ENCODE measurements at regions not wholly inside any gene's neighbourhood (a gene's known extent, or its start where the extent isn't known, plus 50 kb on each side); places are given as distances from the start of the nearest gene placed in this dataset.
A peak's percentile ranks its signal among the peaks of the same experiment; 100 is the strongest.
"Not testable (repeated sequence)": the region's sequence is repeated elsewhere in the genome, so short reads cannot be mapped to it uniquely, and the experiment has no call there.

GRCh38 chr5:62093976-62094375 is 212.0 kb upstream of the KIF2A start:
- peak overlapping the region in 1 of 2 donors; percentile 20 for H3K4me3 ChIP-seq (ENCODE audit: low read depth in 1 of 2, low read length in 2 of 2)
- no peak overlapping the region for H3K9ac ChIP-seq (ENCODE audit: low read length)
- peaks cover 10% of the 10 kb centered on the region for H3K4me1 ChIP-seq (ENCODE audit: insufficient read depth, low read length)
- H3K27ac ChIP-seq (ENCODE audit: low read depth, low read length), result no peak overlapping the region
- H3K27me3 ChIP-seq (ENCODE audit: control insufficient read depth in 1 of 2, insufficient read depth in 2 of 2, low read length in 2 of 2), result no peaks in the 10 kb centered on the region
- no peaks in the 10 kb centered on the region for H3K36me3 ChIP-seq (ENCODE audit: insufficient read depth, low read length)
- H3K9me3 ChIP-seq (ENCODE audit: low read length), result no peaks in the 10 kb centered on the region

- no peak overlapping the region for H3K4me3 ChIP-seq (ENCODE audit: low read depth in 1 of 2, low read length in 2 of 2)
- H3K36me3 ChIP-seq (ENCODE audit: insufficient read depth, low read length), result no peaks in the 10 kb centered on the region
- no peaks in the 10 kb centered on the region for H3K27me3 ChIP-seq (ENCODE audit: control insufficient read depth in 1 of 2, insufficient read depth in 2 of 2, low read length in 2 of 2)
- no peaks in the 10 kb centered on the region for H3K9me3 ChIP-seq (ENCODE audit: low read length)
- H3K27ac ChIP-seq (ENCODE audit: low read depth, low read length), result no peak overlapping the region
- H3K4me1 ChIP-seq (ENCODE audit: insufficient read depth, low read length), result peaks cover 10% of the 10 kb centered on the region
- H3K9ac ChIP-seq (ENCODE audit: low read length), result no peak overlapping the region
These were observed 208.6 kb upstream of the KIF2A start for GRCh38 chr5:62097361-62097760.

- Histone ChIP-seq H3K9ac (ENCODE audit: low read length) (no peak overlapping the region), H3K4me3 (ENCODE audit: low read depth in 1 of 2, low read length in 2 of 2) (no peak overlapping the region), H3K27me3 (ENCODE audit: control insufficient read depth in 1 of 2, insufficient read depth in 2 of 2, low read length in 2 of 2) (no peaks in the 10 kb centered on the region), H3K9me3 (ENCODE audit: low read length) (no peaks in the 10 kb centered on the region), H3K4me1 (ENCODE audit: insufficient read depth, low read length) (no peaks in the 10 kb centered on the region), H3K27ac (ENCODE audit: low read depth, low read length) (no peak overlapping the region), H3K36me3 (ENCODE audit: insufficient read depth, low read length) (no peaks in the 10 kb centered on the region)
These were observed 205.8 kb upstream of the KIF2A start for GRCh38 chr5:62100201-62100600.

- H3K9me3 ChIP-seq (ENCODE audit: low read length); H3K4me3 ChIP-seq (ENCODE audit: low read depth in 1 of 2, low read length in 2 of 2); H3K4me1 ChIP-seq (ENCODE audit: insufficient read depth, low read length); H3K9ac ChIP-seq (ENCODE audit: low read length); H3K27ac ChIP-seq (ENCODE audit: low read depth, low read length); H3K27me3 ChIP-seq (ENCODE audit: control insufficient read depth in 1 of 2, insufficient read depth in 2 of 2, low read length in 2 of 2); H3K36me3 ChIP-seq (ENCODE audit: insufficient read depth, low read length): not testable (repeated sequence)
These were observed 202.1 kb upstream of the KIF2A start for GRCh38 chr5:62103863-62104262.

GRCh38 chr5:62111428-62111827 is 194.6 kb upstream of the KIF2A start:
- Histone ChIP-seq H3K27ac (ENCODE audit: low read depth, low read length) (no peak overlapping the region), H3K36me3 (ENCODE audit: insufficient read depth, low read length) (no peaks in the 10 kb centered on the region), H3K9me3 (ENCODE audit: low read length) (no peaks in the 10 kb centered on the region), H3K27me3 (ENCODE audit: control insufficient read depth in 1 of 2, insufficient read depth in 2 of 2, low read length in 2 of 2) (no peaks in the 10 kb centered on the region), H3K4me1 (ENCODE audit: insufficient read depth, low read length) (no peaks in the 10 kb centered on the region), H3K9ac (ENCODE audit: low read length) (no peak overlapping the region), H3K4me3 (ENCODE audit: low read depth in 1 of 2, low read length in 2 of 2) (no peak overlapping the region)

GRCh38 chr5:62112689-62113228 is 193.2 kb upstream of the KIF2A start:
- H3K27me3 ChIP-seq (ENCODE audit: control insufficient read depth in 1 of 2, insufficient read depth in 2 of 2, low read length in 2 of 2), result no peaks in the 10 kb centered on the region
- no peaks in the 10 kb centered on the region for H3K36me3 ChIP-seq (ENCODE audit: insufficient read depth, low read length)
- H3K4me3 ChIP-seq (ENCODE audit: low read depth in 1 of 2, low read length in 2 of 2), result no peak overlapping the region
- no peak overlapping the region for H3K9ac ChIP-seq (ENCODE audit: low read length)
- no peaks in the 10 kb centered on the region for H3K9me3 ChIP-seq (ENCODE audit: low read length)
- H3K4me1 ChIP-seq (ENCODE audit: insufficient read depth, low read length), result no peaks in the 10 kb centered on the region
- no peak overlapping the region for H3K27ac ChIP-seq (ENCODE audit: low read depth, low read length)

- Histone ChIP-seq H3K36me3 (ENCODE audit: insufficient read depth, low read length) (no peaks in the 10 kb centered on the region), H3K9ac (ENCODE audit: low read length) (no peak overlapping the region), H3K9me3 (ENCODE audit: low read length) (no peaks in the 10 kb centered on the region), H3K4me3 (ENCODE audit: low read depth in 1 of 2, low read length in 2 of 2) (no peak overlapping the region), H3K27ac (ENCODE audit: low read depth, low read length) (no peak overlapping the region), H3K4me1 (ENCODE audit: insufficient read depth, low read length) (no peaks in the 10 kb centered on the region), H3K27me3 (ENCODE audit: control insufficient read depth in 1 of 2, insufficient read depth in 2 of 2, low read length in 2 of 2) (no peaks in the 10 kb centered on the region)
These were observed 191.0 kb upstream of the KIF2A start for GRCh38 chr5:62115014-62115413.

- Histone ChIP-seq H3K4me3 (ENCODE audit: low read depth in 1 of 2, low read length in 2 of 2) (no peak overlapping the region), H3K36me3 (ENCODE audit: insufficient read depth, low read length) (no peaks in the 10 kb centered on the region)
These were observed 181.7 kb upstream of the KIF2A start for GRCh38 chr5:62124266-62124665.

GRCh38 chr5:62126090-62126489 is 179.9 kb upstream of the KIF2A start:
- Histone ChIP-seq H3K27ac (ENCODE audit: low read depth, low read length) (no peak overlapping the region), H3K4me1 (ENCODE audit: insufficient read depth, low read length) (no peaks in the 10 kb centered on the region), H3K27me3 (ENCODE audit: control insufficient read depth in 1 of 2, insufficient read depth in 2 of 2, low read length in 2 of 2) (no peaks in the 10 kb centered on the region), H3K36me3 (ENCODE audit: insufficient read depth, low read length) (no peaks in the 10 kb centered on the region), H3K9ac (ENCODE audit: low read length) (no peak overlapping the region), H3K9me3 (ENCODE audit: low read length) (no peaks in the 10 kb centered on the region), H3K4me3 (ENCODE audit: low read depth in 1 of 2, low read length in 2 of 2) (no peak overlapping the region)

More at GRCh38 chr5:62124266-62124665, 181.7 kb upstream of the KIF2A start:
- Histone ChIP-seq H3K27me3 (ENCODE audit: control insufficient read depth in 1 of 2, insufficient read depth in 2 of 2, low read length in 2 of 2) (no peaks in the 10 kb centered on the region), H3K9ac (ENCODE audit: low read length) (no peak overlapping the region), H3K27ac (ENCODE audit: low read depth, low read length) (no peak overlapping the region), H3K9me3 (ENCODE audit: low read length) (no peaks in the 10 kb centered on the region), H3K4me1 (ENCODE audit: insufficient read depth, low read length) (no peaks in the 10 kb centered on the region)

GRCh38 chr5:62127098-62127736 is 178.8 kb upstream of the KIF2A start:
- no peaks in the 10 kb centered on the region for H3K27me3 ChIP-seq (ENCODE audit: control insufficient read depth in 1 of 2, insufficient read depth in 2 of 2, low read length in 2 of 2)
- H3K4me3 ChIP-seq (ENCODE audit: low read depth in 1 of 2, low read length in 2 of 2), result no peak overlapping the region
- H3K9ac ChIP-seq (ENCODE audit: low read length), result no peak overlapping the region
- no peaks in the 10 kb centered on the region for H3K4me1 ChIP-seq (ENCODE audit: insufficient read depth, low read length)
- H3K36me3 ChIP-seq (ENCODE audit: insufficient read depth, low read length), result no peaks in the 10 kb centered on the region
- H3K9me3 ChIP-seq (ENCODE audit: low read length), result no peaks in the 10 kb centered on the region
- no peak overlapping the region for H3K27ac ChIP-seq (ENCODE audit: low read depth, low read length)

- Histone ChIP-seq H3K9ac (ENCODE audit: low read length) (no peak overlapping the region), H3K27ac (ENCODE audit: low read depth, low read length) (no peak overlapping the region), H3K9me3 (ENCODE audit: low read length) (no peaks in the 10 kb centered on the region), H3K4me3 (ENCODE audit: low read depth in 1 of 2, low read length in 2 of 2) (no peak overlapping the region), H3K4me1 (ENCODE audit: insufficient read depth, low read length) (no peaks in the 10 kb centered on the region), H3K36me3 (ENCODE audit: insufficient read depth, low read length) (no peaks in the 10 kb centered on the region), H3K27me3 (ENCODE audit: control insufficient read depth in 1 of 2, insufficient read depth in 2 of 2, low read length in 2 of 2) (no peaks in the 10 kb centered on the region)
These were observed 175.9 kb upstream of the KIF2A start for GRCh38 chr5:62130107-62130506.

- H3K27me3 ChIP-seq (ENCODE audit: control insufficient read depth in 1 of 2, insufficient read depth in 2 of 2, low read length in 2 of 2), result no peaks in the 10 kb centered on the region
- no peaks in the 10 kb centered on the region for H3K9me3 ChIP-seq (ENCODE audit: low read length)
- no peak overlapping the region for H3K9ac ChIP-seq (ENCODE audit: low read length)
- H3K4me1 ChIP-seq (ENCODE audit: insufficient read depth, low read length), result no peaks in the 10 kb centered on the region
- H3K4me3 ChIP-seq (ENCODE audit: low read depth in 1 of 2, low read length in 2 of 2), result no peak overlapping the region
- H3K27ac ChIP-seq (ENCODE audit: low read depth, low read length), result no peak overlapping the region
- no peaks in the 10 kb centered on the region for H3K36me3 ChIP-seq (ENCODE audit: insufficient read depth, low read length)
These were observed 173.7 kb upstream of the KIF2A start for GRCh38 chr5:62132276-62132675.

All from muscle layer of colon (tissue), 2 donors.